ENCODE measurements at regions not wholly inside any gene's neighbourhood (a gene's known extent, or its start where the extent isn't known, plus 50 kb on each side); places are given as distances from the start of the nearest gene placed in this dataset.

DNA sequence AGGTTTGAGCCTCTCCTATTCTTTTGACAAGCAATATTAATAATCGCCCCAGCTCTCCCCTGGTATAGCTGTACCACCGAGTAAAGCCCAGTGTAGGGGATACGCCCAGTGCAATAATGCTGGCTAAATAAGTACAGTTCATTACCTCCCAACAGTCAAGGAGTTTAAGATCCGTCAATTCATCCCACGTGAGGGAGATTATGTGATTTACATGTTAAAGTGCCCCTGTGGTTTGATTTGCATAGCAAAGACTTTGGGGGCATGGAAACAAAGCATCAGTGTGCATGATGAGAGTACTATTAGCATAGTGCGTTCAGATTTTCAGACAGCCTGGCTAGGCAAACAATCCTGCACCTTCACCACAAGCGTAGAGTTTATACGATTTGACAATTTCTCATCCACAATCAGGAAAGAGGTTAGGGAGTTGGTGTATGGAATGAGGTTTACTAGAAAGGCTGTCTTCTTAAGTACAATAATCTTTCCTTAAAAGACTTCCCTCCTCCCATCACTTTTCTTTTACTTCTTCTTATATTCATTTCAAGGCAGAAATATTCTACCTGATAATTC lies 754.0 kb downstream of the DIAPH3 start:
- Histone ChIP-seq H3K27ac (ENCODE audit: low read depth, low read length) (peak overlapping the region; percentile 95; the same call in 1 of the 2 replicates), H3K27me3 (ENCODE audit: insufficient read depth, low read length) (no peaks in the 10 kb centered on the region), H3K4me3 (ENCODE audit: low read length) (0 out of 2 replicates have a peak overlapping the region, but pooled peaks have one; percentile 3), H3K36me3 (ENCODE audit: insufficient read depth, low read length) (peaks cover 3% of the 10 kb centered on the region; the same call in 1 of the 2 replicates), H3K4me1 (ENCODE audit: insufficient read depth, low read length) (peaks cover 35% of the 10 kb centered on the region), H3K9ac (ENCODE audit: low read depth, low read length) (peak overlapping the region; percentile 49; the same call in 1 of the 2 replicates), H3K9me3 (ENCODE audit: insufficient read depth, low read depth, low read length) (peaks cover 21% of the 10 kb centered on the region)
- 13% methylated on average over 5 of the region's 8 CpGs for WGBS

DNA sequence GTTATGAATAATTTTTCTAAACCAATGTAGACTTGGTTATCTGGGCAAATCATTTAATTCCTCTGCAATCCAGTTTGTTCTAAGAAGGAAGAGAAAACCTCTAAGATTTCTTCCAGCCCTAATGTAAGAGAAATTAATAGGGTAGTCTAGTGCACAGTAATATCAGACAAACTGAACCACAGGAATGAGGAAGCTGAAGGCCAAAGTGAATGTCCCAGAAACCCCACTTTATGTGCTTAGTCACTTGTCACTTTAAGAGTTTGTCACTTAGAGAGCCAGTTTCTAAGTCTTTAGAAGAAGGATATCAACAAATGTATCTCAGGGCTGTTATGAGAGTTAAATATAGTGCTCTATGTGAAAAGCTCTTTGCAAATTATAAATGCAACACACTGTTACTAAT lies 750.6 kb downstream of the DIAPH3 start:
- Histone ChIP-seq H3K27ac (ENCODE audit: low read depth, low read length) (no peak overlapping the region), H3K4me1 (ENCODE audit: insufficient read depth, low read length) (peaks cover 42% of the 10 kb centered on the region), H3K4me3 (ENCODE audit: low read length) (no peak overlapping the region), H3K9me3 (ENCODE audit: insufficient read depth, low read depth, low read length) (no peaks in the 10 kb centered on the region), H3K36me3 (ENCODE audit: insufficient read depth, low read length) (no peaks in the 10 kb centered on the region), H3K27me3 (ENCODE audit: insufficient read depth, low read length) (no peaks in the 10 kb centered on the region), H3K9ac (ENCODE audit: low read depth, low read length) (no peak overlapping the region)

DNA sequence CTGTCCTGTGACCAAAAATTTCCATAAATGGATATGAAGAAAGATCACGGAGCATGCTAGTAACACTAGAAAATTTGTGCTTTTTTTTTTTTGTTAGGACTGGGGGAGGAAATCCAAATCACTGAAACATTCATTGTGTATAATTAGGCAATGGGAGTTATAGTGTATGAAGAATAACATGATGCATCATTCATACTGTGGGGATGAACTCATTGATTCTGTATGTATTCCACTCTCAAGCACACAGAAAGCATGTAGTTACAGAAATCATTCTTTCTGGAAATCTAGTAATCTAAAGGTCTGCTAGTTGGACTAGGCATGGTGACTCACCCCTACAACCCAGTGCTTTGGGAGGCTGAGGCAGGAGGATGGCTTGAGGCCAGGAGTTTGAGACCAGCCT lies 749.7 kb downstream of the DIAPH3 start:
- 96% methylated on average over 1 of the region's 1 CpG for WGBS
- Histone ChIP-seq H3K9me3 (ENCODE audit: insufficient read depth, low read depth, low read length) (no peaks in the 10 kb centered on the region), H3K9ac (ENCODE audit: low read depth, low read length) (no peak overlapping the region), H3K27ac (ENCODE audit: low read depth, low read length) (no peak overlapping the region), H3K27me3 (ENCODE audit: insufficient read depth, low read length) (no peaks in the 10 kb centered on the region), H3K36me3 (ENCODE audit: insufficient read depth, low read length) (no peaks in the 10 kb centered on the region), H3K4me3 (ENCODE audit: low read length) (no peak overlapping the region), H3K4me1 (ENCODE audit: insufficient read depth, low read length) (peaks cover 33% of the 10 kb centered on the region)

DNA sequence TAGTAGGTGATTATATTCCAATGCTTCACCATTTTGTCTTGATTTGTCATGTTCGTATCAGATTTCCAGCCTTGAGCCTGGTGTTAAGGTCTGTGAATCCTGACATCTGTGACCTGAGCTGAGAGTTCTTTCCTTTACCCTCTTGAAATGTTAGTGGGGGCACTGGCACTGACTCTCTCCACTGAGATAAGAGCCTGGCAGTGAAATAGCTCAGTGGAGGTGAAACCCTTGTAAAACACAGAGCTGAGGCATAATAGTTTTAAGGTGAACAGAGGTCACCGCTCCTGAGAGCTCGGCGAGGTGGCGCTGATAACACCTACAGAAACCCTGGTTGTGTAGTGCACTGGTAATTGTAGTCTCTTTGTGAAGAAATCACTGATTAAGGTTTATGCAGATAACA lies 748.2 kb downstream of the DIAPH3 start:
- no peak overlapping the region for H3K27ac ChIP-seq (ENCODE audit: low read depth, low read length)
- H3K36me3 ChIP-seq (ENCODE audit: insufficient read depth, low read length), result no peaks in the 10 kb centered on the region
- H3K27me3 ChIP-seq (ENCODE audit: insufficient read depth, low read length), result no peaks in the 10 kb centered on the region
- 91% methylated on average over 5 of the region's 5 CpGs for WGBS
- no peak overlapping the region for H3K9ac ChIP-seq (ENCODE audit: low read depth, low read length)
- H3K9me3 ChIP-seq (ENCODE audit: insufficient read depth, low read depth, low read length), result 0 out of 2 replicates have a peak, but pooled peaks cover 2% of the 10 kb centered on the region
- peaks cover 23% of the 10 kb centered on the region for H3K4me1 ChIP-seq (ENCODE audit: insufficient read depth, low read length)
- H3K4me3 ChIP-seq (ENCODE audit: low read length), result no peak overlapping the region

DNA sequence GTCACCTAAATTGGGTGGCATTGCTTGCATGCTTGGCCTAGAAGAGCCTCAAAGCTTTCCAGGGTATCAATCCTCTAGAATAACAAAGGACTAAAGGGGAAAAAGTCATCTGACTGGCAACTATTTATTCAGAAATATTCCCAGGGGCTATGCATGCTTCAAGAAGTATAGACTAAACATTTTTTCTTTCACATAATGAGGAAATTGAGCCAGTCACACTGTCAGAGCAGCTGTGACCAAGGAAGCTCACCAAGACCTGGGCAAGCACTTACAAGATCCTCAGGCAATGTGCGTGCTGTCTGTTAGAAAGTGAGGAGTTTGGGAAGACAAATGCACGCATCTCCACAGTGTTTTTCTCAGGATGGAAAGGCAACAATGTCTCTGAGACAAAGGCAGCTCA lies 747.2 kb downstream of the DIAPH3 start:
- H3K27ac ChIP-seq (ENCODE audit: low read depth, low read length), result no peak overlapping the region; the same call in 1 of the 2 replicates
- 0 out of 2 replicates have a peak, but pooled peaks cover 2% of the 10 kb centered on the region for H3K9me3 ChIP-seq (ENCODE audit: insufficient read depth, low read depth, low read length)
- 63% methylated on average over 2 of the region's 2 CpGs for WGBS
- H3K4me3 ChIP-seq (ENCODE audit: low read length), result no peak overlapping the region
- no peak overlapping the region for H3K9ac ChIP-seq (ENCODE audit: low read depth, low read length)
- H3K36me3 ChIP-seq (ENCODE audit: insufficient read depth, low read length), result no peaks in the 10 kb centered on the region
- peaks cover 23% of the 10 kb centered on the region for H3K4me1 ChIP-seq (ENCODE audit: insufficient read depth, low read length)
- no peaks in the 10 kb centered on the region for H3K27me3 ChIP-seq (ENCODE audit: insufficient read depth, low read length)

DNA sequence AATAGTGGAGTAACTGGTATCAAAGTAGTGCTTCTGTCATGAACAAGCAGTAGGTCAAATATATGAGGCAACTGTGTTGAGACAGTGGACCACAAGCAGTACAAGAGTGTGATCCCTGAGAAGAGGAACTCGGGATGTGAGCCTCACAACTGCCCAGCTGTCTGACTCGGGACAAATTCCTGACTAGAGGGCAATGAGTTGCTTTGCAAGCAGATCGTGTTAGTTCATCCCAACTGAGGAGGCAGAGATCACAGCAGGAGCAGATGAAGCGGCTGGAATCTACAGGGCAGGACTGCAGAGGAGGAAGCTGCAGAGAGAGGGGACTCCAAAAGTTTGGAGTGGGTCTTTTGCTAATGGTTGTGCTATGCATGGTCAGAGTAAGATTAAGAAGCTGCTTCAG lies 741.1 kb downstream of the DIAPH3 start:
- H3K9me3 ChIP-seq (ENCODE audit: insufficient read depth, low read depth, low read length), result 0 out of 2 replicates have a peak, but pooled peaks cover 2% of the 10 kb centered on the region
- 36% methylated on average over 4 of the region's 4 CpGs for WGBS

DNA sequence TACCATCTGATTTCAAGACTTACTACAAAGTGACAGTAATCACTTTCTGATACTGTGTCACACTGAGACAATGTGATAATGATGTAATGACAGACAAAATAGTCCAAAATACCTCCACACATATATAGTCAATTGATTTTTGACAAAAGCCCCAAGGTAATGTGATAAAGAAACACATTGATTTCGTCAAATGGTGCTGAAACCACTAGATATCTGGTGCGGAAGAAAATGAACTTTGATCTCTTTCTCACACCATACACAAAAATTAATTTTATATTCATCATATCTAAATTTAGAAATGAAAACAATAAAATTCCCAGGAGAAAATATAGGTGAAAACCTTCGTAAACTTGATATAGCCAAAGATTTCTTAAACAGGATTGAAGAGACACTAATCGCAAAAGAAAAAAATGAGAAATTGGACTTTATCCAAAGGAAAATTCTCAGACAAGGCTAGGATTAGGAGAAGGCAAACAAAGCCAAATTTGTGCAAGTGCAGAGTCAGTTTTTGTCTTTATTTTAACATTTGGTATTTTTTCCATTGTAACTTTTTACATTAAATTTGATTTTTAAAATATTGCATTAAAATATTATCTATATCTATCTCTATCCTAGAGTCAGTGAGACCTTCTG lies 739.9 kb downstream of the DIAPH3 start:
- no peak overlapping the region for H3K27ac ChIP-seq (ENCODE audit: low read depth, low read length)
- no peaks in the 10 kb centered on the region for H3K27me3 ChIP-seq (ENCODE audit: insufficient read depth, low read length)
- 99% methylated on average over 4 of the region's 4 CpGs for WGBS
- H3K4me3 ChIP-seq (ENCODE audit: low read length), result no peak overlapping the region
- H3K36me3 ChIP-seq (ENCODE audit: insufficient read depth, low read length), result no peaks in the 10 kb centered on the region
- 0 out of 2 replicates have a peak, but pooled peaks cover 2% of the 10 kb centered on the region for H3K9me3 ChIP-seq (ENCODE audit: insufficient read depth, low read depth, low read length)
- no peak overlapping the region for H3K9ac ChIP-seq (ENCODE audit: low read depth, low read length)
- H3K4me1 ChIP-seq (ENCODE audit: insufficient read depth, low read length), result peaks cover 14% of the 10 kb centered on the region; the same call in 1 of the 2 replicates

More for the DNA sequence above, 741.1 kb downstream of the DIAPH3 start:
- Histone ChIP-seq H3K27ac (ENCODE audit: low read depth, low read length) (no peak overlapping the region), H3K27me3 (ENCODE audit: insufficient read depth, low read length) (no peaks in the 10 kb centered on the region), H3K9ac (ENCODE audit: low read depth, low read length) (no peak overlapping the region), H3K36me3 (ENCODE audit: insufficient read depth, low read length) (no peaks in the 10 kb centered on the region), H3K4me3 (ENCODE audit: low read length) (no peak overlapping the region), H3K4me1 (ENCODE audit: insufficient read depth, low read length) (peaks cover 14% of the 10 kb centered on the region; the same call in 1 of the 2 replicates)

DNA sequence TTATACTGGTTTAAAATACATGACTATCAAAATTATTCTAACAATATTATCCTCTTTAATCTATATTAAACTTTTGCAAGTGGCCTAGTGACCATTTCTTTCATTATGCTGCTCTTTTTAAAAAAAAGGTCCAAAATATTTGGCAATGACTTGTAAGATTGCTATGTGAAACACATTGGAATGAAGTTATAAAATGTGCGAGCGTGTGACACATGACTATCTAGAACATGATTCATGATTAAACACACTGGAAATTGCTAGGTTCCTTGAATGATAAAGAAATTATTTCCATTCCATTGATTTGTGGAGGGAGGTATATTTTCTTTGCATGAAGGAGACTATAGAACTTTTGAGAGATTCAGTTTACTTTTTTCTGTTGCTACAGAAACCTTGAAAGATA lies 739.1 kb downstream of the DIAPH3 start:
- H3K9ac ChIP-seq (ENCODE audit: low read depth, low read length), result no peak overlapping the region
- H3K4me1 ChIP-seq (ENCODE audit: insufficient read depth, low read length), result peaks cover 14% of the 10 kb centered on the region; the same call in 1 of the 2 replicates
- WGBS, result 95% methylated on average over 2 of the region's 2 CpGs
- H3K9me3 ChIP-seq (ENCODE audit: insufficient read depth, low read depth, low read length), result 0 out of 2 replicates have a peak, but pooled peaks cover 2% of the 10 kb centered on the region
- no peak overlapping the region for H3K4me3 ChIP-seq (ENCODE audit: low read length)
- no peaks in the 10 kb centered on the region for H3K27me3 ChIP-seq (ENCODE audit: insufficient read depth, low read length)
- H3K27ac ChIP-seq (ENCODE audit: low read depth, low read length), result no peak overlapping the region
- no peaks in the 10 kb centered on the region for H3K36me3 ChIP-seq (ENCODE audit: insufficient read depth, low read length)

DNA sequence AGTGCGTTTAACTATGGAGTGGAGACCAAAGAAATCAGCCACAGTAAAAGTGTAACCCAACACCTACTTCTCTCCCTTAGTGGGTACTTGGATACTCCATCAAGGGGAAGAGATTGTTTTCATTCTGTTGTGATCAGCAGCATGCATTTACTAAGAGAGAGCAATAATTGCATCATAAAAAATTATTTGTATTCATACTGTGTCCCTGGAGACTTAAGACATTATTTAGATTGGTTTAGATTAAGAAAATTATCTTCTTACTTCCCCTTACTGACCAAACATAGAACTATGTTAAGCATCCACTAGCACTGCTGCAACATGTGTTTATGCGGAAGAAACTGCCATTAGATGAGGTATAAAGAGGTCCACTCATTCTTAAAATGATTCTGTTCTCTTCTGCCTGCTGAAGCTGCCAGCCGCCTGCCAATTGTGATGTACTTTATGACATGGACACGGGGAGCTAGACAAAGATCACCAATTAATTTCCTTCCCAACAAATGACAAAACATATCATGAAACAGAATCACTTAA lies 738.5 kb downstream of the DIAPH3 start:
- no peak overlapping the region for H3K9ac ChIP-seq (ENCODE audit: low read depth, low read length)
- no peak overlapping the region for H3K4me3 ChIP-seq (ENCODE audit: low read length)
- 95% methylated on average over 3 of the region's 4 CpGs for WGBS
- no peaks in the 10 kb centered on the region for H3K27me3 ChIP-seq (ENCODE audit: insufficient read depth, low read length)
- H3K4me1 ChIP-seq (ENCODE audit: insufficient read depth, low read length), result peaks cover 14% of the 10 kb centered on the region; the same call in 1 of the 2 replicates
- no peak overlapping the region for H3K27ac ChIP-seq (ENCODE audit: low read depth, low read length)
- no peaks in the 10 kb centered on the region for H3K36me3 ChIP-seq (ENCODE audit: insufficient read depth, low read length)
- 0 out of 2 replicates have a peak, but pooled peaks cover under 1% of the 10 kb centered on the region for H3K9me3 ChIP-seq (ENCODE audit: insufficient read depth, low read depth, low read length)

DNA sequence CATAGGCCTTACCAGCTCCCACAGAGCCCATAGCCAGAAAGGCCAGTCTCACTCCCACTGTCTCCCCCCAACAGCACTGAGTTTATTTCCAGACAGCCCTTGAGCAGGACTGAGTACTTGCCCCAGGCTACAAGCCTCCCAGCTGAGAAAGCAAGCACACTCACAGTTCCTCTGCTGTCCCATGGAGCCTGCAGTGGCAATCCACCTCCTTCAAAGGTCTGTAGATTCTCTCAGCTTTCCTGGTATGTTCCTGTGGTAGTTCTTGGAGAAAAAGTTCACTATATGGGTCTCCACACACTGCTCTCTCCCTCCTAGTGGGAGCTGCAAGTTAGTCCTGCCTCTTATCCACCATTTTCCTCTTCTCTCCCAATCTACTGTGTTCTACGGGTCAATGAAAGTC lies 728.7 kb downstream of the DIAPH3 start:
- Histone ChIP-seq H3K36me3 (ENCODE audit: insufficient read depth, low read length) (no peaks in the 10 kb centered on the region), H3K9ac (ENCODE audit: low read depth, low read length) (no peak overlapping the region), H3K4me1 (ENCODE audit: insufficient read depth, low read length) (no peaks in the 10 kb centered on the region), H3K27me3 (ENCODE audit: insufficient read depth, low read length) (no peaks in the 10 kb centered on the region), H3K9me3 (ENCODE audit: insufficient read depth, low read depth, low read length) (peaks cover 28% of the 10 kb centered on the region; the same call in 1 of the 2 replicates), H3K4me3 (ENCODE audit: low read length) (no peak overlapping the region), H3K27ac (ENCODE audit: low read depth, low read length) (no peak overlapping the region)
- 100% methylated on average over 1 of the region's 1 CpG for whole genome bisulfite sequencing

DNA sequence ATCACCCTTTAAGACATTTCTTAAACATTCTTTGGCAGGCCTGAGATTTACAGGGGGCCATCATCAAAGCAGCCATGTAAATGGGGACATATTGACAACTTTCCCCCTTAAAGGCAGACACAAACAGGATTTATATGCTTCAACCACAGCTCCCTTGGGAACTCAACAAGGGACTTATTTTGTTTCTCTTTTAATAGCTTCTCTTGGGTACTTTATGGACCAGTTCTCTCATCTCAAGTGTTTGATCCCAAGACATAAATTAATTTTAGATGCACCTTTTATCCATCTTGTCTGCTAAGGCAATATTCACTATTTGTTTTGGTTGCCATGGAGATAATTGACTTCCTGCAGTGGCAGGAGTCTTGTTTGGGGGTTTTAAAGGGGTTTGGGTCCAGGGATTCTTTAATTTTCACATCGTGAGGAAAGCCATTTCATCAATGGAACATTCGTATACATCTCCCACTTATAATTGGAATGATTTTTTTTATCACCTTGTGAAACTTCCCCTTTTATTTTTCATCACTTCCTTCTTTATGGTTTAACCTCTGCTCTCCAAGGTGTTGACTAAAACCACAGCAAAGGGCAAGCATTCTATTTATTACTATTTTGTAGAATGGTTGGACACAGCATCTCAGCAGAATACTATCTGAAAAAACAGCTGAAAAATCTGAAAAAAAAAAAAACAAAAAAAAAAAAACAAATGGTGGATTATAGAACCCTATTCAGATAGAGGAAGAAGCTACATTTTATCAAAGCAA lies 726.0 kb downstream of the DIAPH3 start:
- no peaks in the 10 kb centered on the region for H3K36me3 ChIP-seq (ENCODE audit: insufficient read depth, low read length)
- peaks cover 6% of the 10 kb centered on the region for H3K4me1 ChIP-seq (ENCODE audit: insufficient read depth, low read length)
- H3K9me3 ChIP-seq (ENCODE audit: insufficient read depth, low read depth, low read length), result peaks cover 20% of the 10 kb centered on the region; the same call in 1 of the 2 replicates
- no peaks in the 10 kb centered on the region for H3K27me3 ChIP-seq (ENCODE audit: insufficient read depth, low read length)
- WGBS, result no CpG with 5 or more reads among the region's 2 CpGs
- H3K4me3 ChIP-seq (ENCODE audit: low read length), result no peak overlapping the region
- no peak overlapping the region for H3K27ac ChIP-seq (ENCODE audit: low read depth, low read length)
- no peak overlapping the region for H3K9ac ChIP-seq (ENCODE audit: low read depth, low read length)
